Parathyroid adenoma (tissue), 2 donors: ENCODE measurements at regions not wholly inside any gene's neighbourhood (a gene's known extent, or its start where the extent isn't known, plus 50 kb on each side); places are given as distances from the start of the nearest gene placed in this dataset.

Experiments used
- H2AFZ ChIP-seq: fragments of 300-600 bp; sonication (generic); one replicate; pipeline ENCODE4 v1.7.0; 2017; ENCODE audit warnings: antibody characterized with exemption, mild to moderate bottlenecking
- H3K27ac ChIP-seq: fragments of 300-600 bp; sonication (generic); one replicate; pipeline ENCODE4 v1.7.0; 2017
- H3K27me3 ChIP-seq: fragments of 300-600 bp; sonication (generic); one replicate; pipeline ENCODE4 v1.7.0; 2017; ENCODE audit warnings: low read length; ENCODE audit not compliant: control insufficient read depth, insufficient read depth
- H3K36me3 ChIP-seq: fragments of 300-600 bp; sonication (generic); one replicate; pipeline ENCODE4 v1.7.0; 2017; ENCODE audit warnings: low read length; ENCODE audit not compliant: control insufficient read depth, insufficient read depth
- H3K4me1 ChIP-seq: fragments of 300-600 bp; sonication (generic); one replicate; pipeline ENCODE4 v1.7.0; 2017; ENCODE audit warnings: control low read depth
- H3K4me2 ChIP-seq: fragments of 300-600 bp; sonication (generic); one replicate; pipeline ENCODE4 v1.7.0; 2017; ENCODE audit warnings: low read length
- H3K4me3 ChIP-seq: fragments of 300-600 bp; sonication (generic); one replicate; pipeline ENCODE4 v1.7.0; 2017; ENCODE audit warnings: low read depth, low read length
- H3K79me2 ChIP-seq: fragments of 300-600 bp; sonication (generic); one replicate; pipeline ENCODE4 v1.7.0; 2017; ENCODE audit warnings: control low read depth
- H3K9ac ChIP-seq: fragments of 300-600 bp; sonication (generic); one replicate; pipeline ENCODE4 v1.7.0; 2017; ENCODE audit warnings: mild to moderate bottlenecking
- H3K9me3 ChIP-seq: fragments of 300-600 bp; sonication (generic); one replicate; pipeline ENCODE4 v1.7.0; 2017; ENCODE audit warnings: low read length; ENCODE audit not compliant: control insufficient read depth
- CTCF ChIP-seq: fragments of 300-600 bp; sonication (generic); IDR thresholded peaks from one replicate; pipeline ENCODE4 v1.7.0; 2017; ENCODE audit warnings: antibody characterized with exemption, mild to moderate bottlenecking
- donor health status: primary hyperparathyroidism.

- H3K4me2 ChIP-seq, result no peak overlapping the region
- TF ChIP-seq CTCF, result no peak
- no peak overlapping the region for H3K27ac ChIP-seq
- H3K27me3 ChIP-seq, result no peaks in the 10 kb centered on the region
- no peak overlapping the region for H3K9ac ChIP-seq
- H3K79me2 ChIP-seq, result no peaks in the 10 kb centered on the region
- no peaks in the 10 kb centered on the region for H3K4me1 ChIP-seq
- no peaks in the 10 kb centered on the region for H3K9me3 ChIP-seq
- no peak overlapping the region for H2AFZ ChIP-seq
- H3K36me3 ChIP-seq, result no peaks in the 10 kb centered on the region
- no peak overlapping the region for H3K4me3 ChIP-seq
Measured at GRCh38 chr10:131009791-131010190, 301.7 kb downstream of the TCERG1L start.

- Histone ChIP-seq H3K27me3 (no peaks in the 10 kb centered on the region), H3K79me2 (no peaks in the 10 kb centered on the region), H3K4me3 (no peak overlapping the region), H3K9me3 (no peaks in the 10 kb centered on the region), H3K4me1 (no peaks in the 10 kb centered on the region), H3K9ac (no peak overlapping the region), H3K27ac (no peak overlapping the region), H3K4me2 (no peak overlapping the region), H2AFZ (no peak overlapping the region), H3K36me3 (no peaks in the 10 kb centered on the region)
- no peak for TF ChIP-seq CTCF
Measured at GRCh38 chr10:131010965-131011575, 300.5 kb downstream of the TCERG1L start.

- TF ChIP-seq CTCF, result no peak
- no peak overlapping the region for H2AFZ ChIP-seq
- no peaks in the 10 kb centered on the region for H3K79me2 ChIP-seq
- H3K4me2 ChIP-seq, result no peak overlapping the region
- no peaks in the 10 kb centered on the region for H3K4me1 ChIP-seq
- H3K4me3 ChIP-seq, result no peak overlapping the region
- no peaks in the 10 kb centered on the region for H3K36me3 ChIP-seq
- no peaks in the 10 kb centered on the region for H3K27me3 ChIP-seq
- no peaks in the 10 kb centered on the region for H3K9me3 ChIP-seq
- H3K9ac ChIP-seq, result no peak overlapping the region
- no peak overlapping the region for H3K27ac ChIP-seq
Measured at GRCh38 chr10:131011936-131012640, 299.4 kb downstream of the TCERG1L start.

- no peak overlapping the region for H3K27ac ChIP-seq
- no peak overlapping the region for H2AFZ ChIP-seq
- H3K4me1 ChIP-seq, result no peaks in the 10 kb centered on the region
- H3K9me3 ChIP-seq, result no peaks in the 10 kb centered on the region
- H3K27me3 ChIP-seq, result no peaks in the 10 kb centered on the region
- no peak overlapping the region for H3K4me2 ChIP-seq
- no peaks in the 10 kb centered on the region for H3K36me3 ChIP-seq
- no peak overlapping the region for H3K4me3 ChIP-seq
- H3K9ac ChIP-seq, result no peak overlapping the region
- no peak for TF ChIP-seq CTCF
- H3K79me2 ChIP-seq, result no peaks in the 10 kb centered on the region
Measured at GRCh38 chr10:131012641-131012985, 298.9 kb downstream of the TCERG1L start.
